Neutrophil (primary cell): ENCODE measurements at regions not wholly inside any gene's neighbourhood (a gene's known extent, or its start where the extent isn't known, plus 50 kb on each side); places are given as distances from the start of the nearest gene placed in this dataset.

Experiments used
- H3K27ac ChIP-seq: fragments of 200-600 bp; sonication (generic); 2 replicates; pipeline ENCODE4 v1.5.1; 2016; ENCODE audit warnings: mild to moderate bottlenecking, moderate library complexity
- H3K27me3 ChIP-seq: fragments of 200-600 bp; sonication (generic); 2 replicates; pipeline ENCODE4 v1.6.0; 2016; ENCODE audit warnings: mild to moderate bottlenecking
- H3K36me3 ChIP-seq: fragments of 200-600 bp; sonication (generic); 2 replicates; pipeline ENCODE4 v1.5.1; 2017
- H3K4me1 ChIP-seq, 2 experiments: fragments of 200-600 bp in 1 of 2; sonication (generic) in 1 of 2; 1 replicate in 1 of 2; 2 replicates in 1 of 2; pipeline versions ENCODE4 v1.5.1 to v1.6.1; 2013 to 2016; ENCODE audit warnings: low read depth in 1 of 2, low read length in 1 of 2, mild to moderate bottlenecking in 1 of 2, moderate library complexity in 1 of 2; ENCODE audit not compliant: control insufficient read depth in 1 of 2, insufficient read depth in 1 of 2
- H3K4me3 ChIP-seq, 2 experiments: fragments of 200-600 bp in 1 of 2; sonication (generic) in 1 of 2; 1 replicate in 1 of 2; 2 replicates in 1 of 2; pipeline ENCODE4 v1.5.1; 2013 to 2016; ENCODE audit warnings: low read depth in 1 of 2, low read length in 1 of 2, mild to moderate bottlenecking in 1 of 2, moderate library complexity in 1 of 2
- H3K9me3 ChIP-seq: fragments of 200-600 bp; sonication (generic); 2 replicates; pipeline ENCODE4 v1.5.1; 2016
- CTCF ChIP-seq: fragments of 200-600 bp; sonication (generic); IDR thresholded peaks from 2 replicates; pipeline ENCODE4 v1.5.1; 2016; ENCODE audit warnings: antibody characterized with exemption

- no peak for TF ChIP-seq CTCF
- no peaks in the 10 kb centered on the region for H3K36me3 ChIP-seq
- no peak overlapping the region for H3K27ac ChIP-seq
- H3K4me3 ChIP-seq = no peak overlapping the region
- H3K27me3 ChIP-seq = peaks cover 24% of the 10 kb centered on the region
- no peaks in the 10 kb centered on the region for H3K4me1 ChIP-seq
- no peaks in the 10 kb centered on the region for H3K9me3 ChIP-seq
Observed at GRCh38 chr11:116473790-116474346, 298.9 kb downstream of the BUD13 start.

GRCh38 chr11:116473206-116473769 lies 299.5 kb downstream of the BUD13 start:
- no peak for TF ChIP-seq CTCF
- Histone ChIP-seq H3K27me3 (peaks cover 24% of the 10 kb centered on the region), H3K36me3 (no peaks in the 10 kb centered on the region), H3K9me3 (no peaks in the 10 kb centered on the region), H3K4me3 (no peak overlapping the region), H3K4me1 (no peaks in the 10 kb centered on the region), H3K27ac (no peak overlapping the region)

GRCh38 chr11:116472651-116473050 lies 300.1 kb downstream of the BUD13 start:
- Histone ChIP-seq H3K4me3 (no peak overlapping the region), H3K27ac (no peak overlapping the region), H3K36me3 (no peaks in the 10 kb centered on the region), H3K4me1 (no peaks in the 10 kb centered on the region), H3K9me3 (no peaks in the 10 kb centered on the region), H3K27me3 (peaks cover 24% of the 10 kb centered on the region)
- no peak for TF ChIP-seq CTCF

GRCh38 chr11:116471608-116472256 lies 301.1 kb downstream of the BUD13 start:
- H3K27me3 ChIP-seq = peaks cover 24% of the 10 kb centered on the region
- no peak overlapping the region for H3K27ac ChIP-seq

GRCh38 chr11:116468699-116469098 lies 304.1 kb downstream of the BUD13 start:
- H3K4me3 ChIP-seq = no peak overlapping the region
- no peaks in the 10 kb centered on the region for H3K9me3 ChIP-seq
- TF ChIP-seq CTCF = no peak
- H3K27me3 ChIP-seq = peaks cover 11% of the 10 kb centered on the region
- no peaks in the 10 kb centered on the region for H3K36me3 ChIP-seq
- H3K4me1 ChIP-seq = no peaks in the 10 kb centered on the region
- H3K27ac ChIP-seq = no peak overlapping the region

More at GRCh38 chr11:116471608-116472256, 301.1 kb downstream of the BUD13 start:
- Histone ChIP-seq H3K36me3 (no peaks in the 10 kb centered on the region), H3K4me1 (no peaks in the 10 kb centered on the region), H3K4me3 (no peak overlapping the region), H3K9me3 (no peaks in the 10 kb centered on the region)
- TF ChIP-seq CTCF = no peak
